H1 (cell line): ENCODE measurements at regions not wholly inside any gene's neighbourhood (a gene's known extent, or its start where the extent isn't known, plus 50 kb on each side); places are given as distances from the start of the nearest gene placed in this dataset.

ENCODE experiments used
- CTCF ChIA-PET: fragments of 300-600 bp; sonication (Branson Sonifier 250); formaldehyde crosslinking; loops from one replicate; lab custom pipeline; 2021; ENCODE audit not compliant: partially characterized antibody; lab: Charles Lee
- POLR2A ChIA-PET: fragments of 300-600 bp; sonication (Branson Sonifier 250); formaldehyde crosslinking; loops from one replicate; lab custom pipeline; 2021; ENCODE audit warnings: inconsistent platforms; ENCODE audit not compliant: partially characterized antibody; lab: Charles Lee
- DNase-seq, 2 experiments: peaks; one replicate each; pipeline versions ENCODE4 v3.0.0 to v3.0.0-alpha.2; 2010 to 2022; ENCODE audit warnings: low spot score in 2 of 2, low read depth in 1 of 2, mixed read lengths in 1 of 2
- FAIRE-seq: peaks from 2 replicates; lab custom pipeline; 2011; peaks lifted over from hg19 to GRCh38; lab: Jason Lieb, UNC
- H2AFZ ChIP-seq: 2 replicates; pipeline ENCODE4 v1.8.1; 2012; ENCODE audit warnings: low read length, inconsistent platforms
- H2AK5ac ChIP-seq: 2 replicates; pipeline ENCODE4 v1.6.1; 2013; ENCODE audit warnings: low read depth, low read length
- H2BK120ac ChIP-seq: replicated peaks from 2 replicates; pipeline ENCODE3; 2013; ENCODE audit warnings: low read depth, low read length, inconsistent platforms
- H2BK12ac ChIP-seq: 2 replicates; pipeline ENCODE4 v1.6.1; 2013; ENCODE audit warnings: low read depth, low read length
- H2BK15ac ChIP-seq: 2 replicates; pipeline ENCODE4 v1.6.1; 2013; ENCODE audit warnings: low read length
- H2BK20ac ChIP-seq: 2 replicates; pipeline ENCODE4 v1.6.1; 2013; ENCODE audit warnings: low read length
- H2BK5ac ChIP-seq: 2 replicates; pipeline ENCODE4 v1.6.1; 2013; ENCODE audit warnings: low read depth, low read length
- H3K14ac ChIP-seq: 2 replicates; pipeline ENCODE4 v1.6.1; 2013; ENCODE audit warnings: inconsistent platforms; ENCODE audit not compliant: insufficient read length
- H3K18ac ChIP-seq: 2 replicates; pipeline ENCODE4 v1.6.1; 2013; ENCODE audit warnings: low read length; ENCODE audit errors: extremely low read depth
- H3K23ac ChIP-seq: 2 replicates; pipeline ENCODE4 v1.6.1; 2013; ENCODE audit warnings: inconsistent platforms; ENCODE audit not compliant: insufficient read length
- H3K23me2 ChIP-seq: 2 replicates; pipeline ENCODE4 v1.6.1; 2013; ENCODE audit warnings: low read depth, low read length
- H3K27ac ChIP-seq: 2 replicates; pipeline ENCODE4 v1.6.1; 2011; ENCODE audit warnings: low read depth, low read length, inconsistent platforms
- H3K27me3 ChIP-seq, 4 experiments: replicated peaks in 1 of 4; 1 replicate in 1 of 4; 2 replicates in 3 of 4; pipeline versions ENCODE4 v1.6.1 to v1.8.1; 2011 to 2013; ENCODE audit warnings: low read length in 3 of 4, mild to moderate bottlenecking in 3 of 4, inconsistent platforms in 2 of 4, mixed read lengths in 2 of 4, moderate library complexity in 1 of 4; ENCODE audit not compliant: control insufficient read depth in 3 of 4, insufficient read depth in 3 of 4; ENCODE audit errors: extremely low read depth in 1 of 4
- H3K36me3 ChIP-seq, 4 experiments: 2 replicates each; pipeline versions ENCODE4 v1.6.1 to v1.8.1; 2011 to 2013; ENCODE audit warnings: mild to moderate bottlenecking in 4 of 4, low read length in 3 of 4, moderate library complexity in 2 of 4, control low read depth in 1 of 4, inconsistent platforms in 1 of 4; ENCODE audit not compliant: insufficient read depth in 4 of 4, control insufficient read depth in 2 of 4
- H3K4ac ChIP-seq: replicated peaks from 2 replicates; pipeline ENCODE3; 2013; ENCODE audit warnings: low read length, low read depth, mixed read lengths, inconsistent platforms; ENCODE audit not compliant: insufficient read length
- H3K4me1 ChIP-seq, 4 experiments: replicated peaks in 1 of 4; 1 replicate in 1 of 4; 2 replicates in 3 of 4; pipeline versions ENCODE4 v1.6.1 to v1.8.1; 2011 to 2013; ENCODE audit warnings: low read length in 3 of 4, inconsistent platforms in 2 of 4, mixed read lengths in 1 of 4; ENCODE audit not compliant: insufficient read depth in 4 of 4, control insufficient read depth in 3 of 4
- H3K4me2 ChIP-seq, 2 experiments: 2 replicates each; pipeline versions ENCODE4 v1.6.1 to v1.8.1; 2011 to 2013; ENCODE audit warnings: low read depth in 2 of 2, low read length in 2 of 2, control low read depth in 1 of 2, inconsistent platforms in 1 of 2, mild to moderate bottlenecking in 1 of 2; ENCODE audit not compliant: insufficient read depth in 1 of 2
- H3K4me3 ChIP-seq, 4 experiments: fragments of 200-600, 300-600 bp in 1 of 4; sonication (generic), shearing (Covaris generic), sonication (Bioruptor Twin) in 1 of 4; 2 replicates each; pipeline versions ENCODE4 v1.5.1 to v1.8.1; 2011 to 2016; ENCODE audit warnings: low read length in 4 of 4, low read depth in 3 of 4, control low read depth in 2 of 4, inconsistent platforms in 2 of 4, mild to moderate bottlenecking in 2 of 4, mixed read lengths in 1 of 4, moderate library complexity in 1 of 4; ENCODE audit not compliant: insufficient read depth in 2 of 4; ENCODE audit errors: extremely low read depth in 1 of 4
- H3K56ac ChIP-seq: replicated peaks from 2 replicates; pipeline ENCODE3; 2013; ENCODE audit warnings: low read depth, mild to moderate bottlenecking, mixed read lengths, low read length, inconsistent platforms; ENCODE audit not compliant: insufficient read length
- H3K79me1 ChIP-seq: 2 replicates; pipeline ENCODE4 v1.6.1; 2013; ENCODE audit warnings: low read depth, low read length, control low read depth
- H3K79me2 ChIP-seq, 2 experiments: 2 replicates each; pipeline versions ENCODE4 v1.6.1 to v1.8.1; 2012 to 2013; ENCODE audit warnings: low read length in 2 of 2, mild to moderate bottlenecking in 2 of 2, inconsistent platforms in 1 of 2; ENCODE audit not compliant: insufficient read depth in 2 of 2, control insufficient read depth in 1 of 2
- H3K9ac ChIP-seq, 4 experiments: replicated peaks in 1 of 4; 1 replicate in 1 of 4; 2 replicates in 3 of 4; pipeline versions ENCODE4 v1.6.1 to v1.8.1; 2011 to 2013; ENCODE audit warnings: low read depth in 3 of 4, low read length in 3 of 4, control low read depth in 2 of 4, mild to moderate bottlenecking in 2 of 4, moderate library complexity in 2 of 4, inconsistent platforms in 1 of 4; ENCODE audit errors: extremely low read depth in 1 of 4
- H3K9me3 ChIP-seq, 2 experiments: 2 replicates each; pipeline versions ENCODE4 v1.6.1 to v1.8.1; 2012 to 2013; ENCODE audit warnings: mild to moderate bottlenecking in 2 of 2, moderate library complexity in 2 of 2, control low read depth in 1 of 2, inconsistent platforms in 1 of 2, low read depth in 1 of 2, low read length in 1 of 2, mixed read lengths in 1 of 2; ENCODE audit not compliant: insufficient read depth in 2 of 2
- H4K20me1 ChIP-seq, 2 experiments: replicated peaks in 1 of 2; 2 replicates each; pipeline versions ENCODE3 to v1.8.1; 2011 to 2013; ENCODE audit warnings: inconsistent platforms in 2 of 2, low read length in 2 of 2, mild to moderate bottlenecking in 1 of 2; ENCODE audit not compliant: insufficient read depth in 2 of 2, control insufficient read depth in 1 of 2
- H4K5ac ChIP-seq: 2 replicates; pipeline ENCODE4 v1.6.1; 2013; ENCODE audit warnings: low read length, low read depth, mixed read lengths, inconsistent platforms; ENCODE audit not compliant: insufficient read length
- H4K8ac ChIP-seq: 2 replicates; pipeline ENCODE4 v1.8.0; 2013; ENCODE audit warnings: mild to moderate bottlenecking, moderate library complexity, low read length, inconsistent platforms; ENCODE audit not compliant: insufficient read depth; ENCODE audit errors: extremely low read depth
- H4K91ac ChIP-seq: replicated peaks from 2 replicates; pipeline ENCODE3; 2013; ENCODE audit warnings: low read length, mixed read lengths, inconsistent platforms; ENCODE audit not compliant: insufficient read length
- FOSL1 ChIP-seq: IDR thresholded peaks from 2 replicates; pipeline ENCODE4 v1.6.1; 2011; ENCODE audit warnings: mild to moderate bottlenecking, low read depth, low read length, moderate library complexity; ENCODE audit not compliant: insufficient read depth
- KDM5A ChIP-seq: fragments of 200-600 bp; IDR thresholded peaks from 2 replicates; pipeline ENCODE4 v1.7.1; 2012; ENCODE audit warnings: mild to moderate bottlenecking, low read length, inconsistent platforms, mixed read lengths
- RAD21 ChIP-seq, 2 experiments: IDR thresholded peaks in 1 of 2; conservative IDR thresholded peaks in 1 of 2; 2 replicates each; pipeline ENCODE4 v1.6.1; 2011; ENCODE audit warnings: low read depth in 2 of 2, low read length in 2 of 2, improper control_type of control experiment in 1 of 2, inconsistent platforms in 1 of 2, mild to moderate bottlenecking in 1 of 2, moderate library complexity in 1 of 2
- SIN3A ChIP-seq, 2 experiments: IDR thresholded peaks in 1 of 2; conservative IDR thresholded peaks in 1 of 2; 2 replicates each; pipeline ENCODE4 v1.6.1; 2011 to 2012; ENCODE audit warnings: low read length in 2 of 2, improper control_type of control experiment in 1 of 2, low read depth in 1 of 2, mild to moderate bottlenecking in 1 of 2
- TCF12 ChIP-seq: IDR thresholded peaks from 2 replicates; pipeline ENCODE4 v1.6.1; 2011; ENCODE audit warnings: low read depth, mild to moderate bottlenecking, low read length
- WGBS, 2 experiments: shearing (Covaris generic) in 1 of 2; methylation state at CpG; one replicate each; pipeline versions ENCODE4 v1.1.6 to v1.1.7; 2013 to 2015; ENCODE audit warnings: low lambda C conversion rate in 2 of 2, mixed read lengths in 2 of 2, inconsistent platforms in 1 of 2, low coverage in 1 of 2, missing lambda C conversion rate in 1 of 2; ENCODE audit not compliant: insufficient replicate concordance in 2 of 2, insufficient coverage in 1 of 2, insufficient read length in 1 of 2; ENCODE audit errors: extremely low coverage in 1 of 2, missing lambda C conversion rate in 1 of 2; 5-methylcytosine and 5-hydroxymethylcytosine counted together

GRCh38 chr16:87054154-87054553 is 263.0 kb downstream of the C16orf95 start:
- no peak for FAIRE-seq

More at GRCh38 chr16:87054154-87054553, 263.0 kb downstream of the C16orf95 start:
- no peaks in the 10 kb centered on the region for H3K79me1 ChIP-seq
- H3K27me3 ChIP-seq, result no peaks in the 10 kb centered on the region; a peak in 2 of 7 replicates
- no peak overlapping the region for H2AK5ac ChIP-seq
- no peak for DNase-seq
- H3K4me2 ChIP-seq, result no peak overlapping the region
- no peak for TF ChIP-seq KDM5A
- no peak for TF ChIP-seq FOSL1
- no peak for TF ChIP-seq RAD21 (IDR thresholded peaks at IDR 0.05 in 1 of 2, conservative IDR thresholded peaks at IDR 0.05 in 1 of 2; ENCODE audit: low read depth in 2 of 2, low read length in 2 of 2)
- TF ChIP-seq SIN3A (conservative IDR thresholded peaks at IDR 0.05 in 1 of 2, IDR thresholded peaks at IDR 0.05 in 1 of 2; ENCODE audit: low read depth in 1 of 2, low read length in 2 of 2), result no peak
- TF ChIP-seq TCF12, result no peak
- TF ChIP-seq, all 59 proteins: peak for 0
- no peak overlapping the region for H2AFZ ChIP-seq
- H2BK15ac ChIP-seq, result no peak overlapping the region
- H3K9ac ChIP-seq, result no peak overlapping the region
- peaks cover 4 to 12% of the 10 kb centered on the region in 2 experiments; a peak in 3 of 4 replicates for H3K9me3 ChIP-seq
- no peaks in the 10 kb centered on the region for H3K79me2 ChIP-seq
- H2BK5ac ChIP-seq, result no peak overlapping the region
- no peak overlapping the region for H3K56ac ChIP-seq
- H3K27ac ChIP-seq, result no peak overlapping the region
- peaks cover 0 to 3% (median 1%) of the 10 kb centered on the region in 4 experiments; a peak in 4 of 7 replicates for H3K4me1 ChIP-seq
- H2BK120ac ChIP-seq, result no peak overlapping the region
- H3K14ac ChIP-seq, result no peak overlapping the region
- no peak overlapping the region for H3K23ac ChIP-seq
- H4K8ac ChIP-seq, result no peak overlapping the region
- ChIA-PET CTCF (interaction anchor here (1.2 to 4.4 kb wide), 4 partner anchors 8 to 491 kb away, joined by 3 to 40 read pairs (median 4); no protein-coding TSS in a partner anchor), POLR2A (no interaction called here)
- H3K4me3 ChIP-seq, result no peak overlapping the region
- H4K5ac ChIP-seq, result no peak overlapping the region
- no peak overlapping the region for H3K18ac ChIP-seq
- no peak overlapping the region for H3K4ac ChIP-seq
- H3K23me2 ChIP-seq, result no peaks in the 10 kb centered on the region
- no peak overlapping the region for H2BK20ac ChIP-seq
- no peak overlapping the region for H4K91ac ChIP-seq
- no peaks in the 10 kb centered on the region for H3K36me3 ChIP-seq
- H4K20me1 ChIP-seq, result no peaks in the 10 kb centered on the region
- H2BK12ac ChIP-seq, result no peak overlapping the region
- 92% methylated on average over 5 of the region's 5 CpGs; no CpG with 5 or more reads in 1 of the 2 experiments for WGBS, 2 experiments
